Liver (tissue), 3 donors: ENCODE measurements at regions not wholly inside any gene's neighbourhood (a gene's known extent, or its start where the extent isn't known, plus 50 kb on each side); places are given as distances from the start of the nearest gene placed in this dataset.

ENCODE experiments used
- CTCF ChIP-seq: fragments of 150-350 bp; IDR thresholded peaks from 2 replicates; pipeline ENCODE4 v1.5.1; 2017; ENCODE audit warnings: improper control_type of control experiment, low read depth, low read length; ENCODE audit not compliant: missing input control
- JUND ChIP-seq, 2 donors: IDR thresholded peaks; 2 replicates each; pipeline ENCODE4 v1.6.1; 2016; ENCODE audit warnings: antibody characterized with exemption in 2 of 2
- RAD21 ChIP-seq, 2 donors: IDR thresholded peaks; 2 replicates each; pipeline ENCODE4 v1.6.1; 2016; ENCODE audit warnings: antibody characterized with exemption in 2 of 2, mild to moderate bottlenecking in 2 of 2
- YY1 ChIP-seq: IDR thresholded peaks from 2 replicates; pipeline ENCODE4 v1.6.1; 2016; ENCODE audit warnings: antibody characterized with exemption, mild to moderate bottlenecking
- donor health status: healthy.
- donor health status: healthy.

- TF ChIP-seq CTCF, result no peak
- TF ChIP-seq JUND (IDR thresholded peaks at IDR 0.05), result no peak
- no peak for TF ChIP-seq RAD21 (IDR thresholded peaks at IDR 0.05)
- TF ChIP-seq YY1, result no peak
Observed at GRCh38 chr2:234816491-234816890, 135.3 kb upstream of the SH3BP4 start.
